Panc1 (cell line): ENCODE measurements at regions not wholly inside any gene's neighbourhood (a gene's known extent, or its start where the extent isn't known, plus 50 kb on each side); places are given as distances from the start of the nearest gene placed in this dataset.

Source experiments
- ATAC-seq: fragments of 200-7000 bp; cut with Tn5 transposase; 2 replicates; pipeline ENCODE4 v1.9.1; 2020; ENCODE audit warnings: mild to moderate bottlenecking, moderate library complexity
- BruUV-seq: library from RNA; stranded (reverse); fragments of 400-500 nt; replicated peaks from 2 replicates; lab custom pipeline; 2021; lab: Mats Ljungman, UMichigan
- CTCF ChIA-PET: fragments of 300-600 bp; sonication (Branson Sonifier 250); formaldehyde crosslinking; loops from one replicate; lab custom pipeline; 2022; ENCODE audit warnings: antibody characterized with exemption; lab: Charles Lee
- POLR2A ChIA-PET: fragments of 300-600 bp; sonication (Branson Sonifier 250); formaldehyde crosslinking; loops from one replicate; lab custom pipeline; 2022; ENCODE audit warnings: antibody characterized with exemption; lab: Charles Lee
- DNase-seq: peaks from one replicate; pipeline ENCODE4 v3.0.0-alpha.2; 2010; ENCODE audit warnings: low read depth, low spot score
- H3K27ac ChIP-seq: 2 replicates; pipeline ENCODE4 v1.5.1; 2011; ENCODE audit warnings: mild to moderate bottlenecking, low read length, inconsistent platforms
- H3K27me3 ChIP-seq: fragments of 200-500 bp; sonication (Bioruptor generic); 2 replicates; pipeline ENCODE4 v1.6.0; 2014; ENCODE audit warnings: low read length, inconsistent platforms; ENCODE audit not compliant: control insufficient read depth, insufficient read depth
- H3K36me3 ChIP-seq: fragments of 200-500 bp; sonication (Bioruptor generic); 2 replicates; pipeline ENCODE4 v1.5.1; 2014; ENCODE audit warnings: inconsistent platforms, mild to moderate bottlenecking, low read length, moderate library complexity; ENCODE audit not compliant: control insufficient read depth, insufficient read depth
- H3K4me1 ChIP-seq: 2 replicates; pipeline ENCODE4 v1.5.1; 2011; ENCODE audit warnings: inconsistent platforms, mild to moderate bottlenecking, low read length, moderate library complexity; ENCODE audit not compliant: control insufficient read depth, insufficient read depth
- H3K4me3 ChIP-seq, 2 experiments: 2 replicates each; pipeline ENCODE4 v1.5.1; 2011 to 2012; ENCODE audit warnings: low read depth in 2 of 2, low read length in 2 of 2, mild to moderate bottlenecking in 2 of 2, inconsistent platforms in 1 of 2, moderate library complexity in 1 of 2
- H3K9me3 ChIP-seq: fragments of 200-500 bp; sonication (Bioruptor generic); 2 replicates; pipeline ENCODE4 v1.5.1; 2014; ENCODE audit warnings: low read depth, mild to moderate bottlenecking, inconsistent platforms, low read length, moderate library complexity; ENCODE audit not compliant: control insufficient read depth, insufficient read depth
- CTCF ChIP-seq: fragments of 450-650 bp; IDR thresholded peaks from 2 replicates; pipeline ENCODE4 v1.5.1; 2017; ENCODE audit warnings: mild to moderate bottlenecking
- POLR2AphosphoS5 ChIP-seq: IDR thresholded peaks from 2 replicates; pipeline ENCODE4 v1.6.1; 2012; ENCODE audit warnings: mild to moderate bottlenecking, low read depth, low read length, moderate library complexity
- REST ChIP-seq, 2 experiments: IDR thresholded peaks; 2 replicates each; pipeline ENCODE4 v1.6.1; 2011 to 2012; ENCODE audit warnings: low read depth in 2 of 2, control low read depth in 1 of 2, low read length in 1 of 2, mild to moderate bottlenecking in 1 of 2, moderate library complexity in 1 of 2; ENCODE audit not compliant: insufficient read depth in 1 of 2
- SIN3A ChIP-seq: IDR thresholded peaks from 2 replicates; pipeline ENCODE4 v1.6.1; 2012; ENCODE audit warnings: low read depth, mild to moderate bottlenecking, low read length, moderate library complexity, borderline replicate concordance; ENCODE audit not compliant: insufficient read depth
- TCF7L2 ChIP-seq: IDR thresholded peaks from 2 replicates; pipeline ENCODE4 v1.6.1; 2011; ENCODE audit warnings: mild to moderate bottlenecking, low read depth, low read length, inconsistent platforms
- in situ Hi-C: cut with HindIII; loops from 2 replicates; pipeline ENCODE4 v1.10.0; 2016; ENCODE audit warnings: low sequenced_read_pairs, low pct_unique_long_range_greater_than_20kb
- intact Hi-C: fragments of 100-400 bp; cut with micrococcal nuclease; formaldehyde crosslinking; loops from one replicate; pipeline ENCODE4 v1.10.0; 2022; ENCODE audit not compliant: unreplicated experiment

- no TSS peak for BruUV-seq
- ATAC-seq: peak; percentile 89
Observed at GRCh38 chr21:41641821-41642701, 124.8 kb downstream of the RIPK4 start.

More at GRCh38 chr21:41641821-41642701, 124.8 kb downstream of the RIPK4 start:
- Histone ChIP-seq H3K27ac (peak overlapping the region; percentile 100), H3K9me3 (peaks cover 10% of the 10 kb centered on the region; the same call in 1 of the 2 replicates), H3K27me3 (no peaks in the 10 kb centered on the region), H3K4me3 (no peak overlapping the region), H3K4me1 (peaks cover 32% of the 10 kb centered on the region), H3K36me3 (no peaks in the 10 kb centered on the region)
- in situ Hi-C loops (no loop called here), intact Hi-C loops (loop anchor here (5.0 kb wide), 1 partner anchor 35 kb away; no protein-coding TSS in a partner anchor)
- DNase-seq: no peak
- CTCF ChIA-PET: interaction anchor here (0.7 kb wide), 2 partner anchors 30 to 159 kb away, joined by 3 to 6 read pairs; no protein-coding TSS in a partner anchor
- POLR2A ChIA-PET: interaction anchor here (0.5 kb wide), 1 partner anchor 38 kb away, joined by 8 read pairs; no protein-coding TSS in a partner anchor
- peak; percentile 69 for TF ChIP-seq TCF7L2
- TF ChIP-seq SIN3A: no peak
- TF ChIP-seq CTCF: no peak
- TF ChIP-seq POLR2AphosphoS5: peak; percentile 39; the same call in 1 of the 2 replicates
- no peak for TF ChIP-seq REST (IDR thresholded peaks at IDR 0.05; ENCODE audit: insufficient read depth in 1 of 2, low read depth in 2 of 2, low read length in 1 of 2)
